ENCODE measurements at regions not wholly inside any gene's neighbourhood (a gene's known extent, or its start where the extent isn't known, plus 50 kb on each side); places are given as distances from the start of the nearest gene placed in this dataset.

DNA sequence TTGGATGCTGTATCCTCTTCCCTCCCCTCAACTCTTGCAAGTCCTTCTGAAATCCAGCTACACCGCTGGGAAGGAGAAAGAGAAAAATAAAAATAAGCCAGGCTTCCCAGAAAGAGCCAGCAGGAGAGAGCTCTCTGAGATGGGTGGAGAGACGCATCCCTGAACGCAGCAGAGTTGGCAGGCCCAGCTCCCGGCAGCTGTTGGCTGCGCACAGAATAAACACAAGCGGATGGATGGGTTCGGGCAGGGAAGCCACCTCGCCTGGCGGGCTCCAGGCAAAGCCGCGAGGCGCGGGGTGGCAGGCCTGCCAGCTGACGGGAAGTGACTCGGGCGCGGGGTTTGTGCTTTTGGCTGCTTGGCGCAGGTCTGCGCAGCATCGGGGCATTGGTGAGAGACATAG lies 537.7 kb downstream of the MIAT start:
- TF ChIP-seq, protein P1, sequence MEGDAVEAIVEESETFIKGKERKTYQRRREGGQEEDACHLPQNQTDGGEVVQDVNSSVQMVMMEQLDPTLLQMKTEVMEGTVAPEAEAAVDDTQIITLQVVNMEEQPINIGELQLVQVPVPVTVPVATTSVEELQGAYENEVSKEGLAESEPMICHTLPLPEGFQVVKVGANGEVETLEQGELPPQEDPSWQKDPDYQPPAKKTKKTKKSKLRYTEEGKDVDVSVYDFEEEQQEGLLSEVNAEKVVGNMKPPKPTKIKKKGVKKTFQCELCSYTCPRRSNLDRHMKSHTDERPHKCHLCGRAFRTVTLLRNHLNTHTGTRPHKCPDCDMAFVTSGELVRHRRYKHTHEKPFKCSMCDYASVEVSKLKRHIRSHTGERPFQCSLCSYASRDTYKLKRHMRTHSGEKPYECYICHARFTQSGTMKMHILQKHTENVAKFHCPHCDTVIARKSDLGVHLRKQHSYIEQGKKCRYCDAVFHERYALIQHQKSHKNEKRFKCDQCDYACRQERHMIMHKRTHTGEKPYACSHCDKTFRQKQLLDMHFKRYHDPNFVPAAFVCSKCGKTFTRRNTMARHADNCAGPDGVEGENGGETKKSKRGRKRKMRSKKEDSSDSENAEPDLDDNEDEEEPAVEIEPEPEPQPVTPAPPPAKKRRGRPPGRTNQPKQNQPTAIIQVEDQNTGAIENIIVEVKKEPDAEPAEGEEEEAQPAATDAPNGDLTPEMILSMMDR (IDR thresholded peaks at IDR 0.05; ENCODE audit: low read length), result no peak
- TF ChIP-seq EZH2phosphoT487 (IDR thresholded peaks at IDR 0.05; ENCODE audit: low read length), result no peak

All from MM.1S (cell line).